B cell (primary cell): ENCODE measurements at regions not wholly inside any gene's neighbourhood (a gene's known extent, or its start where the extent isn't known, plus 50 kb on each side); places are given as distances from the start of the nearest gene placed in this dataset.

Source experiments
- ATAC-seq: fragments of 200-7000 bp; cut with Tn5 transposase; one replicate; pipeline ENCODE4 v1.10.0; 2021; ENCODE audit warnings: low read depth, mild to moderate bottlenecking, moderate number of reproducible peaks, moderate library complexity
- CTCF ChIA-PET: fragments of 350-600 bp; sonication (Branson Sonifier 250); formaldehyde crosslinking; loops from one replicate; lab custom pipeline; 2021; ENCODE audit warnings: antibody characterized with exemption, inconsistent platforms; lab: Charles Lee
- POLR2A ChIA-PET: fragments of 350-600 bp; sonication (Branson Sonifier 250); formaldehyde crosslinking; loops from one replicate; lab custom pipeline; 2021; ENCODE audit warnings: antibody characterized with exemption; lab: Charles Lee
- DNase-seq: peaks from one replicate; pipeline ENCODE4 v3.0.0; 2013
- H2AFZ ChIP-seq: 2 replicates; pipeline ENCODE4 v1.6.1; 2012; ENCODE audit warnings: mild to moderate bottlenecking, low read depth, low read length; ENCODE audit not compliant: insufficient read depth, poor library complexity, severe bottlenecking
- H3K27ac ChIP-seq, 2 donors: 1 replicate in 1 of 2; 2 replicates in 1 of 2; pipeline ENCODE4 v1.5.1; 2012 to 2013; ENCODE audit warnings: low read length in 2 of 2, mild to moderate bottlenecking in 2 of 2, moderate library complexity in 1 of 2
- H3K27me3 ChIP-seq, 4 experiments: fragments of 200-600 bp in 1 of 4; sonication (generic) in 1 of 4; replicated peaks in 1 of 4; 1 replicate in 2 of 4; 2 replicates in 2 of 4; pipeline versions ENCODE4 v1.6.1 to v1.7.0; 2013 to 2016; ENCODE audit warnings: low read length in 3 of 4, mild to moderate bottlenecking in 2 of 4, mixed read lengths in 1 of 4, moderate library complexity in 1 of 4; ENCODE audit not compliant: insufficient read depth in 4 of 4, control insufficient read depth in 3 of 4; ENCODE audit errors: control extremely low read depth in 1 of 4
- H3K36me3 ChIP-seq, 2 experiments: replicated peaks in 1 of 2; 1 replicate in 1 of 2; 2 replicates in 1 of 2; pipeline versions ENCODE4 v1.6.1 to v1.7.1; 2013; ENCODE audit warnings: low read length in 1 of 2; ENCODE audit not compliant: insufficient read depth in 2 of 2, control insufficient read depth in 1 of 2; ENCODE audit errors: control extremely low read depth in 1 of 2, extremely low read depth in 1 of 2
- H3K4me1 ChIP-seq, 2 donors: fragments of 200-600 bp in 1 of 2; sonication (generic) in 1 of 2; 1 replicate in 1 of 2; 2 replicates in 1 of 2; pipeline versions ENCODE4 v1.5.1 to v1.6.1; 2013 to 2017; ENCODE audit warnings: low read length in 2 of 2; ENCODE audit not compliant: control insufficient read depth in 2 of 2, insufficient read depth in 2 of 2
- H3K4me2 ChIP-seq: replicated peaks from 2 replicates; pipeline ENCODE3; 2012; ENCODE audit warnings: mild to moderate bottlenecking, low read depth, low read length; ENCODE audit not compliant: poor library complexity, severe bottlenecking
- H3K4me3 ChIP-seq, 5 experiments: fragments of 200-600 bp in 1 of 5; sonication (generic) in 1 of 5; 1 replicate in 3 of 5; 2 replicates in 2 of 5; pipeline versions ENCODE4 v1.5.1 to v1.7.0; 2011 to 2016; ENCODE audit warnings: low read length in 4 of 5, mild to moderate bottlenecking in 4 of 5, low read depth in 2 of 5, control low read depth in 1 of 5, moderate library complexity in 1 of 5; ENCODE audit not compliant: insufficient read depth in 1 of 5; ENCODE audit errors: control extremely low read depth in 1 of 5, extremely low read depth in 1 of 5
- H3K79me2 ChIP-seq: fragments of 200-600 bp; sonication (generic); one replicate; pipeline ENCODE4 v1.6.0; 2016; ENCODE audit warnings: low read length; ENCODE audit not compliant: control insufficient read depth, insufficient read depth
- H3K9ac ChIP-seq: fragments of 200-600 bp; sonication (generic); 2 replicates; pipeline ENCODE4 v1.6.1; 2017; ENCODE audit warnings: mild to moderate bottlenecking, low read length, moderate library complexity
- H3K9me3 ChIP-seq, 3 donors: one replicate each; pipeline versions ENCODE4 v1.6.1 to v1.7.1; 2013; ENCODE audit warnings: low read length in 2 of 3; ENCODE audit not compliant: control insufficient read depth in 2 of 3, insufficient read depth in 1 of 3; ENCODE audit errors: control extremely low read depth in 1 of 3
- H4K20me1 ChIP-seq: 2 replicates; pipeline ENCODE4 v1.6.0; 2012; ENCODE audit warnings: mild to moderate bottlenecking, low read length; ENCODE audit not compliant: insufficient read depth, control insufficient read depth, poor library complexity, severe bottlenecking
- H3K27ac Mint-ChIP-seq: one replicate; pipeline ENCODE4 v1.8.0; 2021; ENCODE audit warnings: mixed read lengths
- H3K27me3 Mint-ChIP-seq: one replicate; pipeline ENCODE4 v1.8.0; 2021; ENCODE audit warnings: mixed read lengths
- H3K4me1 Mint-ChIP-seq: one replicate; pipeline ENCODE4 v1.8.0; 2021; ENCODE audit warnings: mixed read lengths
- H3K4me3 Mint-ChIP-seq: one replicate; pipeline ENCODE4 v1.8.0; 2021; ENCODE audit warnings: mixed read lengths
- H3K9me3 Mint-ChIP-seq: one replicate; pipeline ENCODE4 v1.8.0; 2022; ENCODE audit warnings: mixed read lengths; ENCODE audit not compliant: insufficient read depth
- CTCF ChIP-seq: fragments of 200-600 bp; IDR thresholded peaks from one replicate; pipeline ENCODE4 v1.8.0; 2022; ENCODE audit warnings: antibody characterized with exemption, mild to moderate bottlenecking
- EZH2 ChIP-seq: IDR thresholded peaks from 2 replicates; pipeline ENCODE4 v1.6.1; 2012; ENCODE audit warnings: borderline replicate concordance, low read depth, mild to moderate bottlenecking, moderate library complexity, low read length; ENCODE audit not compliant: insufficient read depth, poor library complexity, severe bottlenecking
- WGBS: methylation state at CpG from one replicate; pipeline ENCODE4 v1.1.5; 2013; ENCODE audit warnings: missing lambda C conversion rate; ENCODE audit not compliant: insufficient coverage; 5-methylcytosine and 5-hydroxymethylcytosine counted together
- intact Hi-C: fragments of 100-400 bp; cut with micrococcal nuclease; formaldehyde crosslinking; loops from one replicate; pipeline ENCODE4 v1.10.0; 2022

GRCh38 chr11:45337583-45338360 lies 51.6 kb upstream of the SYT13 start:
- Histone ChIP-seq H3K9me3 (no peaks in the 10 kb centered on the region), H3K4me1 (peaks cover 8 to 13% of the 10 kb centered on the region in 2 donors), H3K4me2 (no peak overlapping the region), H3K9ac (no peak overlapping the region), H3K27me3 (peaks cover 0 to 2% (median 0%) of the 10 kb centered on the region in 4 experiments), H4K20me1 (no peaks in the 10 kb centered on the region), H3K36me3 (no peaks in the 10 kb centered on the region), H3K4me3 (no peak overlapping the region), H3K27ac (no peak overlapping the region), H3K79me2 (no peaks in the 10 kb centered on the region), H2AFZ (no peak overlapping the region)
- H3K27me3 Mint-ChIP-seq, result peaks cover 10% of the 10 kb centered on the region
- WGBS, result 88% methylated on average over 5 of the region's 10 CpGs
- no peak for TF ChIP-seq CTCF
- no peaks in the 10 kb centered on the region for H3K9me3 Mint-ChIP-seq
- no peak for DNase-seq
- intact Hi-C loops, result loop anchor here (5.0 kb wide), 1 partner anchor 435 kb away; no protein-coding TSS in a partner anchor
- no peak for ATAC-seq
- CTCF ChIA-PET, result interaction anchor here (1.0 to 12.7 kb wide), 6 partner anchors 87 to 434 kb away, joined by 3 to 238 read pairs (median 5); no protein-coding TSS in a partner anchor
- H3K4me3 Mint-ChIP-seq, result no peak overlapping the region
- peaks cover 18% of the 10 kb centered on the region for H3K4me1 Mint-ChIP-seq
- H3K27ac Mint-ChIP-seq, result no peak overlapping the region
- POLR2A ChIA-PET, result interaction anchor here (0.7 kb wide), 1 partner anchor 791 kb away, joined by 5 read pairs; no protein-coding TSS in a partner anchor

GRCh38 chr11:45336136-45336535 lies 50.0 kb upstream of the SYT13 start:
- no peak overlapping the region for H3K27ac Mint-ChIP-seq
- CTCF ChIA-PET, result interaction anchor here (1.1 to 12.7 kb wide), 4 partner anchors 225 to 487 kb away, joined by 3 to 238 read pairs (median 12); no protein-coding TSS in a partner anchor
- WGBS, result no CpG with 5 or more reads among the region's 4 CpGs
- TF ChIP-seq CTCF (no peak), EZH2 (no peak)
- POLR2A ChIA-PET, result no interaction called here
- H3K9me3 ChIP-seq, result no peaks in the 10 kb centered on the region
- no peak overlapping the region for H2AFZ ChIP-seq
- H3K27ac ChIP-seq, result no peak overlapping the region
- H3K9me3 Mint-ChIP-seq, result no peaks in the 10 kb centered on the region
- H3K27me3 Mint-ChIP-seq, result peaks cover 12% of the 10 kb centered on the region
- ATAC-seq, result no peak
- no peak for DNase-seq
- peaks cover 20% of the 10 kb centered on the region for H3K4me1 Mint-ChIP-seq
- H3K27me3 ChIP-seq, result peaks cover 0 to 6% (median 0%) of the 10 kb centered on the region in 4 experiments
- H3K4me2 ChIP-seq, result no peak overlapping the region
- H3K36me3 ChIP-seq, result no peaks in the 10 kb centered on the region
- no peak overlapping the region for H3K4me3 ChIP-seq
- H4K20me1 ChIP-seq, result no peaks in the 10 kb centered on the region
- H3K4me1 ChIP-seq, result peaks cover 8 to 13% of the 10 kb centered on the region in 2 donors
- no peak overlapping the region for H3K9ac ChIP-seq
- H3K4me3 Mint-ChIP-seq, result no peak overlapping the region
- intact Hi-C loops, result loop anchor here (5.0 kb wide), 1 partner anchor 436 kb away; no protein-coding TSS in a partner anchor
- no peaks in the 10 kb centered on the region for H3K79me2 ChIP-seq
